GM10266 (cell line): ENCODE measurements at regions not wholly inside any gene's neighbourhood (a gene's known extent, or its start where the extent isn't known, plus 50 kb on each side); places are given as distances from the start of the nearest gene placed in this dataset.

ENCODE experiments used
- DNase-seq: peaks from one replicate; pipeline ENCODE4 v3.0.0; 2012; ENCODE audit errors: extremely low spot score
- CTCF ChIP-seq: IDR thresholded peaks from 2 replicates; pipeline ENCODE4 v1.5.1; 2012; ENCODE audit warnings: mild to moderate bottlenecking, low read depth; ENCODE audit not compliant: control insufficient read depth, insufficient read depth; ENCODE audit errors: missing control alignments

- no peak for DNase-seq
- no peak for TF ChIP-seq CTCF
Measured at GRCh38 chr3:34258271-34258998, 460.0 kb downstream of the PDCD6IP start.

- DNase-seq = peak; percentile 41
- TF ChIP-seq CTCF = peak; percentile 62
Measured at GRCh38 chr3:34260271-34261000, 462.0 kb downstream of the PDCD6IP start.

- no peak for TF ChIP-seq CTCF
- DNase-seq = no peak
Measured at GRCh38 chr3:34261001-34261385, 462.6 kb downstream of the PDCD6IP start.

GRCh38 chr3:34263101-34263621 lies 464.7 kb downstream of the PDCD6IP start:
- no peak for DNase-seq
- no peak for TF ChIP-seq CTCF

GRCh38 chr3:34264337-34265041 lies 466.1 kb downstream of the PDCD6IP start:
- DNase-seq = no peak
- no peak for TF ChIP-seq CTCF

- TF ChIP-seq CTCF = no peak
- DNase-seq = no peak
Measured at GRCh38 chr3:34267088-34267487, 468.7 kb downstream of the PDCD6IP start.
